Kidney (tissue), 13 donors: ENCODE measurements at regions not wholly inside any gene's neighbourhood (a gene's known extent, or its start where the extent isn't known, plus 50 kb on each side); places are given as distances from the start of the nearest gene placed in this dataset.
A peak's percentile ranks its signal among the peaks of the same experiment; 100 is the strongest.

ENCODE experiments used
- DNase-seq, 5 donors: peaks; one replicate each; pipeline ENCODE4 v3.0.0-alpha.2; 2013 to 2020
- FAIRE-seq: peaks from 2 replicates; lab custom pipeline; 2012; peaks lifted over from hg19 to GRCh38; lab: Jason Lieb, UNC
- H3K27ac ChIP-seq, 2 donors: one replicate each; pipeline ENCODE4 v1.7.0; 2013; ENCODE audit warnings: low read depth in 2 of 2, low read length in 2 of 2, inconsistent platforms in 1 of 2
- H3K27me3 ChIP-seq: one replicate; pipeline ENCODE4 v1.7.1; 2013; ENCODE audit warnings: low read length, inconsistent platforms; ENCODE audit not compliant: control insufficient read depth, insufficient read depth
- H3K36me3 ChIP-seq, 3 donors: one replicate each; pipeline versions ENCODE4 v1.7.0 to v1.7.1; 2013; ENCODE audit warnings: low read length in 3 of 3, control low read depth in 1 of 3, inconsistent platforms in 1 of 3; ENCODE audit not compliant: insufficient read depth in 3 of 3, control insufficient read depth in 2 of 3
- H3K4me1 ChIP-seq, 3 donors: one replicate each; pipeline versions ENCODE4 v1.7.0 to v1.7.1; 2013; ENCODE audit warnings: low read length in 3 of 3, inconsistent platforms in 1 of 3, low read depth in 1 of 3; ENCODE audit not compliant: control insufficient read depth in 2 of 3, insufficient read depth in 2 of 3
- H3K4me3 ChIP-seq, 3 donors: one replicate each; pipeline versions ENCODE4 v1.7.0 to v1.8.1; 2013; ENCODE audit warnings: low read length in 3 of 3, control low read depth in 1 of 3, inconsistent platforms in 1 of 3
- H3K9ac ChIP-seq, 3 donors: one replicate each; pipeline versions ENCODE4 v1.7.0 to v1.7.1; 2013; ENCODE audit warnings: low read length in 3 of 3, control low read depth in 1 of 3, inconsistent platforms in 1 of 3
- H3K9me3 ChIP-seq, 3 donors: one replicate each; pipeline versions ENCODE4 v1.7.0 to v1.7.1; 2013; ENCODE audit warnings: low read length in 3 of 3, control low read depth in 1 of 3, inconsistent platforms in 1 of 3; ENCODE audit not compliant: control insufficient read depth in 2 of 3, insufficient read depth in 1 of 3
- CTCF ChIP-seq: IDR thresholded peaks from 3 replicates; pipeline ENCODE4 v1.5.1; 2012; ENCODE audit warnings: mild to moderate bottlenecking, moderate library complexity, borderline replicate concordance; ENCODE audit not compliant: insufficient read depth; ENCODE audit errors: extremely low read depth
- intact Hi-C: fragments of 100-400 bp; cut with DNase I; formaldehyde crosslinking; loops from one replicate; pipeline ENCODE4 v1.11.1; 2022
- donor health status: control.
- donor health status: control.
- donor health status: control.
- donor health status: control.
- donor health status: control.
- donor health status: DM: yes; HTN: yes; CAD: no.
- donor health status: Normal renal cell carcinoma (clear cell type).

GRCh38 chr12:107436376-107436775, 249.2 kb upstream of the PWP1 start:
- peak in 1 of 5 donors; percentile 43 for DNase-seq
- no peaks in the 10 kb centered on the region for H3K36me3 ChIP-seq
- no peak overlapping the region for H3K4me3 ChIP-seq
- intact Hi-C loops: no loop called here
- peaks cover 0 to 5% (median 0%) of the 10 kb centered on the region in 3 donors for H3K4me1 ChIP-seq
- no peaks in the 10 kb centered on the region for H3K9me3 ChIP-seq
- H3K27me3 ChIP-seq: no peaks in the 10 kb centered on the region
- FAIRE-seq: no peak
- no peak for TF ChIP-seq CTCF
- H3K27ac ChIP-seq: no peak overlapping the region
- no peak overlapping the region for H3K9ac ChIP-seq

- FAIRE-seq (no peak), DNase-seq (no peak)
- H3K9ac ChIP-seq: no peak overlapping the region
- no peaks in the 10 kb centered on the region for H3K9me3 ChIP-seq
- peaks cover 0 to 5% (median 0%) of the 10 kb centered on the region in 3 donors for H3K4me1 ChIP-seq
- intact Hi-C loops: no loop called here
- H3K36me3 ChIP-seq: no peaks in the 10 kb centered on the region
- no peaks in the 10 kb centered on the region for H3K27me3 ChIP-seq
- H3K27ac ChIP-seq: no peak overlapping the region
- TF ChIP-seq CTCF: no peak
- H3K4me3 ChIP-seq: no peak overlapping the region
Measured at GRCh38 chr12:107436836-107437235, 248.8 kb upstream of the PWP1 start.

GRCh38 chr12:107437954-107438353, 247.6 kb upstream of the PWP1 start:
- no peak for FAIRE-seq
- Histone ChIP-seq H3K36me3 (no peaks in the 10 kb centered on the region), H3K4me1 (peaks cover 0 to 7% (median 4%) of the 10 kb centered on the region in 3 donors), H3K27me3 (no peaks in the 10 kb centered on the region), H3K4me3 (no peak overlapping the region), H3K27ac (no peak overlapping the region), H3K9ac (no peak overlapping the region), H3K9me3 (no peaks in the 10 kb centered on the region)
- intact Hi-C loops: no loop called here
- no peak for TF ChIP-seq CTCF
- no peak for DNase-seq
